OCI-LY3 (cell line): ENCODE measurements at regions not wholly inside any gene's neighbourhood (a gene's known extent, or its start where the extent isn't known, plus 50 kb on each side); places are given as distances from the start of the nearest gene placed in this dataset.

Experiments
- H2AFZ ChIP-seq: fragments of 200-600, 300-600 bp; shearing (Covaris generic); 2 replicates; pipeline ENCODE4 v1.6.0; 2014; ENCODE audit warnings: antibody characterized with exemption, low read depth, low read length
- H3K27ac ChIP-seq: fragments of 200-600, 300-600 bp; sonication (generic); 2 replicates; pipeline ENCODE4 v1.5.1; 2014; ENCODE audit warnings: mild to moderate bottlenecking, low read length, moderate library complexity, mixed read lengths
- H3K27me3 ChIP-seq: fragments of 200-600, 300-600 bp; sonication (generic); 2 replicates; pipeline ENCODE4 v1.6.1; 2014; ENCODE audit warnings: low read depth, low read length, mixed read lengths
- H3K36me3 ChIP-seq: fragments of 200-600, 300-600 bp; sonication (generic); replicated peaks from 2 replicates; pipeline ENCODE3; 2014; ENCODE audit warnings: low read depth, low read length, mixed read lengths
- H3K4me1 ChIP-seq: fragments of 300-600, 200-600 bp; sonication (generic); 2 replicates; pipeline ENCODE4 v1.6.1; 2014; ENCODE audit warnings: low read length, mixed read lengths
- H3K4me2 ChIP-seq: fragments of 200-600, 300-600 bp; sonication (generic); 2 replicates; pipeline ENCODE4 v1.6.1; 2014; ENCODE audit warnings: low read length, mixed read lengths
- H3K4me3 ChIP-seq: fragments of 300-600, 200-600 bp; sonication (generic); 2 replicates; pipeline ENCODE4 v1.5.1; 2014; ENCODE audit warnings: antibody characterized with exemption, mild to moderate bottlenecking, low read length, moderate library complexity
- H3K79me2 ChIP-seq: fragments of 300-600, 200-600 bp; shearing (Covaris generic); 2 replicates; pipeline ENCODE4 v1.6.1; 2014; ENCODE audit warnings: mild to moderate bottlenecking, low read length, mixed read lengths
- H3K9ac ChIP-seq: fragments of 300-600, 200-600 bp; shearing (Covaris generic); 2 replicates; pipeline ENCODE4 v1.6.0; 2014; ENCODE audit warnings: mild to moderate bottlenecking, low read length, moderate library complexity
- H3K9me3 ChIP-seq: fragments of 200-600, 300-600 bp; shearing (Covaris generic); 2 replicates; pipeline ENCODE4 v1.6.1; 2014; ENCODE audit warnings: low read length, mixed read lengths; ENCODE audit not compliant: insufficient read depth
- H4K20me1 ChIP-seq: fragments of 200-600, 300-600 bp; sonication (generic); 2 replicates; pipeline ENCODE4 v1.6.1; 2016; ENCODE audit warnings: low read length, mixed read lengths; ENCODE audit not compliant: insufficient read depth
- EZH2phosphoT487 ChIP-seq: fragments of 200-600 bp; shearing (Covaris generic); IDR thresholded peaks from 2 replicates; pipeline ENCODE4 v1.6.1; 2018; ENCODE audit warnings: antibody characterized with exemption, mixed run types, low read depth
- TF ChIP-seq, protein P1 (sequence below): fragments of 200-600, 300-600 bp; sonication (generic); IDR thresholded peaks from 2 replicates; pipeline ENCODE4 v1.5.1; 2014; ENCODE audit warnings: antibody characterized with exemption, low read length, low read depth

DNA sequence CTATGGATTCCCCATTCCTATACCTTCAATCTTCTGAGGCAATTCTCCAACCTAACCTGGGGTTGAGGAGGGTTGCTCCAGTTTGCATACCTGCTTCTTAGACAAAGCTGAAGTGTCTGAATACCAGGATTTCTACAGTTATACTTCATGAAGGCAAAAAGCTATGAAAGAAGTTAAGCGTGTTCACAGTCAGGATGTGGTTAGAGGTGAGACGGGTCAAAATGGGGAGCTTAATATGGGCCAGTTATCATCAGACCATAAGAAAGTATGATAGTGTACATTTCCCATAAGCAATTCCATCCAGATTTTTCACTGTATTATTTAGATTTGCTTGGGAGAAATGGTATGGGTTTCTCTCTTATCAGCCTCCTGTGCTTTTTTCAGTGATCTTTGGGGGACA is 156.9 kb upstream of the FER start:
- H3K9me3 ChIP-seq: no peaks in the 10 kb centered on the region
- no peak overlapping the region for H3K4me2 ChIP-seq
- no peak overlapping the region for H2AFZ ChIP-seq
- H3K27ac ChIP-seq: no peak overlapping the region
- H3K79me2 ChIP-seq: no peaks in the 10 kb centered on the region
- H3K4me1 ChIP-seq: no peaks in the 10 kb centered on the region
- no peaks in the 10 kb centered on the region for H4K20me1 ChIP-seq
- TF ChIP-seq EZH2phosphoT487: no peak
- TF ChIP-seq, protein P1, sequence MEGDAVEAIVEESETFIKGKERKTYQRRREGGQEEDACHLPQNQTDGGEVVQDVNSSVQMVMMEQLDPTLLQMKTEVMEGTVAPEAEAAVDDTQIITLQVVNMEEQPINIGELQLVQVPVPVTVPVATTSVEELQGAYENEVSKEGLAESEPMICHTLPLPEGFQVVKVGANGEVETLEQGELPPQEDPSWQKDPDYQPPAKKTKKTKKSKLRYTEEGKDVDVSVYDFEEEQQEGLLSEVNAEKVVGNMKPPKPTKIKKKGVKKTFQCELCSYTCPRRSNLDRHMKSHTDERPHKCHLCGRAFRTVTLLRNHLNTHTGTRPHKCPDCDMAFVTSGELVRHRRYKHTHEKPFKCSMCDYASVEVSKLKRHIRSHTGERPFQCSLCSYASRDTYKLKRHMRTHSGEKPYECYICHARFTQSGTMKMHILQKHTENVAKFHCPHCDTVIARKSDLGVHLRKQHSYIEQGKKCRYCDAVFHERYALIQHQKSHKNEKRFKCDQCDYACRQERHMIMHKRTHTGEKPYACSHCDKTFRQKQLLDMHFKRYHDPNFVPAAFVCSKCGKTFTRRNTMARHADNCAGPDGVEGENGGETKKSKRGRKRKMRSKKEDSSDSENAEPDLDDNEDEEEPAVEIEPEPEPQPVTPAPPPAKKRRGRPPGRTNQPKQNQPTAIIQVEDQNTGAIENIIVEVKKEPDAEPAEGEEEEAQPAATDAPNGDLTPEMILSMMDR: no peak
- H3K9ac ChIP-seq: no peak overlapping the region
- H3K4me3 ChIP-seq: no peak overlapping the region
- H3K27me3 ChIP-seq: no peaks in the 10 kb centered on the region
- no peaks in the 10 kb centered on the region for H3K36me3 ChIP-seq

DNA sequence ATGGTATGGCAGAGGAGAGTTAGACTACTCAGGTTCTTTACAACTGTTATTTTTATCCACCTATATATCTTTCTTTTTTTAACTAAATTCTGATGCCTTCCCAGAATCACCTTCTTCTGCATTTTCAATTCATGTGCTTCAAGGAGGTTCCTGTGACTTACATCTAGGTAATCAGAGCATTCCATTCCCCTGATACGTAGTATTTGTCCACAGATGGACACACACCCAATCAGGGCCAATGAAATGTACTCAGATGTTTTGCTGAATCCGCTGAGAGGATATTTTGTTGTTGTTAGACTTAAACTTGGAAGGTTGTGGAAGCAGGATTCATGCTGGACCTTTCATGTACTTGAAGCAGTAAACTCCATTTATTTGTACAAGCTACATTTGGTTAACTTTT is 159.4 kb upstream of the FER start:
- H3K36me3 ChIP-seq: no peaks in the 10 kb centered on the region
- no peak overlapping the region for H3K27ac ChIP-seq
- H3K9ac ChIP-seq: no peak overlapping the region
- H3K4me1 ChIP-seq: no peaks in the 10 kb centered on the region
- no peaks in the 10 kb centered on the region for H3K79me2 ChIP-seq
- no peak overlapping the region for H3K4me3 ChIP-seq
- no peaks in the 10 kb centered on the region for H3K27me3 ChIP-seq
- TF ChIP-seq, protein P1: no peak
- TF ChIP-seq EZH2phosphoT487: no peak
- no peak overlapping the region for H3K4me2 ChIP-seq
- H3K9me3 ChIP-seq: no peaks in the 10 kb centered on the region
- no peak overlapping the region for H2AFZ ChIP-seq
- no peaks in the 10 kb centered on the region for H4K20me1 ChIP-seq

DNA sequence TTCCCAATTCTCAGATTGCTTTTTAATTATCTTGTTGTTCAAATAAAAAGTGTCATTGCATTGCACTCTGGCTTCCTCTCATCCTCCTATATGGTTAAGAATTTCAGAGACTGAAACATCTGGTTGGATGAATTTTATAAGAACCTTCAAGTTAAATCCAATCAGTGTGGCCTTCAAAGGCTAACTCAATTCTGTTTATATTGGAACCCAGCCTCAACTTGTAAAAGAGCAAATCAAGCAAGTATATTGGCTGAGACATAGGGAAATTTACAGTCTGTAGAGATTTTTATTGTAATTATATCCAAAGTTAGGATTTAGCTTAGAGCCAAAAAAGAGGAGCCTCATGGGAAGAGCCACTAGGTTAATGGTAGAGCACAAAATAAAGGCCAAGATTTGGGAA is 159.9 kb upstream of the FER start:
- Histone ChIP-seq H3K79me2 (no peaks in the 10 kb centered on the region), H3K4me3 (no peak overlapping the region), H3K9me3 (no peaks in the 10 kb centered on the region), H3K27me3 (no peaks in the 10 kb centered on the region), H3K4me1 (no peaks in the 10 kb centered on the region), H4K20me1 (no peaks in the 10 kb centered on the region), H3K36me3 (no peaks in the 10 kb centered on the region), H3K9ac (no peak overlapping the region), H2AFZ (no peak overlapping the region), H3K4me2 (no peak overlapping the region), H3K27ac (no peak overlapping the region)
- TF ChIP-seq EZH2phosphoT487: no peak
- TF ChIP-seq, protein P1: no peak

DNA sequence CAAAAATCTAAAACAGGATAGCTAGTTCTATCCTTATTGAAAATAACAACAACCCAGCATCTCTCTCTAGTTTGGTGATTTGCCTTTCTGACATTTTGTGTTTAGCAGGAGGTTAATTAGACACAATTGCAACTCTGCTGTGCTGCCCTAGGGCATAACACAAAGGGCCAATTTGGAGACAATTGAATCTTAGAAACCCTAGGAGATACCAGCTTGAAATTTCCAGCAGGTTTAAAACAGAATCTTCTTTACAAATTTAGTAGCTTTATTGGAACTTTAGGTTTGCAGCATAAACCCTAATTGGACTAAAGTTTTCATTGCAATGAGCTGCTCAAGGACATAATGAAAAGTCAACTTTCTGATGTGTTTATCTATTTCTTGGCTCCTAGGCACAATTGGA is 166.7 kb upstream of the FER start:
- Histone ChIP-seq H3K4me1 (no peaks in the 10 kb centered on the region), H3K27me3 (no peaks in the 10 kb centered on the region), H3K9me3 (no peaks in the 10 kb centered on the region), H3K4me3 (no peak overlapping the region), H3K79me2 (no peaks in the 10 kb centered on the region), H3K9ac (no peak overlapping the region), H4K20me1 (no peaks in the 10 kb centered on the region), H2AFZ (no peak overlapping the region), H3K36me3 (no peaks in the 10 kb centered on the region), H3K27ac (no peak overlapping the region), H3K4me2 (no peak overlapping the region)
- TF ChIP-seq, protein P1: no peak
- TF ChIP-seq EZH2phosphoT487: no peak
